GM19455 (cell line): ENCODE measurements at regions not wholly inside any gene's neighbourhood (a gene's known extent, or its start where the extent isn't known, plus 50 kb on each side); places are given as distances from the start of the nearest gene placed in this dataset.

ENCODE experiments used
- ATAC-seq: cut with Tn5 transposase; IDR thresholded peaks from one replicate; pipeline ENCODE4 v1.9.1; 2021; ENCODE audit not compliant: unreplicated experiment

- no peak for ATAC-seq
These were observed 51.0 kb upstream of the STT3B start for GRCh38 chr3:31481697-31482096.

- ATAC-seq = no peak
These were observed 50.1 kb upstream of the STT3B start for GRCh38 chr3:31482493-31483200.
